LoVo (cell line): ENCODE measurements at regions not wholly inside any gene's neighbourhood (a gene's known extent, or its start where the extent isn't known, plus 50 kb on each side); places are given as distances from the start of the nearest gene placed in this dataset.
"Not testable (repeated sequence)": the region's sequence is repeated elsewhere in the genome, so short reads cannot be mapped to it uniquely, and the experiment has no call there.

Experiments
- DNase-seq: peaks from one replicate; pipeline ENCODE4 v3.0.0-alpha.2; 2016; ENCODE audit warnings: low spot score

DNA sequence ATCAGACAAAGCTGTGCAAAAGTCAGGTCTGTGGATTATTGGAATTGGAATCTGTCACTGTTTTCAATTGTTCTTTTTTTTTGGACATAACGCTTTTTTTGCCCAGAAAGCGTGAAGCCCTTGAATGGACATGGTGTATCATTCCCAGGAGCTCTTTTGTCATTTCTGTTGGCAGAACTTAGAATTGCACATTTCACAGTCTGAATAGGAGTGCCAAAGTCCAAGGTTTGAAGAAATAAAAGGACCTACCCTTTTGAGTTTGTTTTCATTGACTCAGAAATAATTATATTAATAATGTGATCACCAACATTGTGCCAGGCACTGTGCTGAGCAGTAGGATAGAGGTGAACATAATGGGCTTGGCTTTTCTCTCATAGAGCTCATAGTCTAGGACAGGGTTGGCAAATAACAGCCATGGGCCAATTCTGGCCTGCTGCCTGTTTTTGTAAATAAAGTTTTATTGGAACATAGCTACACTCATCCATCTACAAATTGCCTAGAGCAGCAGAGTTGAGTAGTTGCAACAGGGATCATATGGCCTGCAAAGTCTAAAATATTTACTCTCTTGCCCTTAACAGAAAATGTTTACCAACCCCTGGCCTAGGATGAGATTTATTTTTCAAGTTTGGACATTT lies 62.6 kb upstream of the ATXN1 start:
- DNase-seq: no peak

DNA sequence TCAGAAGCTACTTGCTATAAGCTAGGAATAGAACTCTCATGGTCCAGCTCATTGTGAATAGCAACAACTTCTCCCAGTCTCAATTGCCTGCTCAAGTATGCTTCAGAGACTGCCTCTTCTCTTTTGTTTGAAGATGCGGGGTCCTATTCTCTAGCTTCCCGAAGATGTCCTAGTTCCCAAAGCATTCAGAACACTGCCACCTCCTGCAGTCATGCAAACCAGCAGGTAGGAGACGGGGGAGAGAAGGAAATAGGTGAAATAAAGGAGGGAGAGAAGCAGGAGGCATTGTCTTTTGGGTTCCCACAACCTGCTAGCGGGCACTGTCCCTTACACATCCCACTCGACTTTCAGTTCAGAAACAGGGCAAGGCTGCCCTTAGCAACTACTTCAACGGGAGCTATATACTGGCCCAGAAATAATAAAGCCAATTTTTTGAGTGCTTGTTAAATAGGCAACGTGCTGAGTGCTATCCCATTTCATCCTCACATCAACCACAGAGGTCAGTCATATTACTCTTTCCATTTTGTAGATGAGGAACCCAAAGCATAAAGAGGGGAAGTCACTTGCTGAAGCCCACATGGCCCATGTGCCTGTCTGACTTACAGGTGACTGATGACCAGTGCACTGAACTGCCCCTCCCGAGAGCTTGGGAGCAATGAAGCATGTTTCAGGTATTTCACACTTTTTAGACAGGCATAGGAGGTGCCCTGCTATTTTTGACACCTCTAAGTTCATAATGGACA lies 61.9 kb upstream of the ATXN1 start:
- DNase-seq: no peak

DNA sequence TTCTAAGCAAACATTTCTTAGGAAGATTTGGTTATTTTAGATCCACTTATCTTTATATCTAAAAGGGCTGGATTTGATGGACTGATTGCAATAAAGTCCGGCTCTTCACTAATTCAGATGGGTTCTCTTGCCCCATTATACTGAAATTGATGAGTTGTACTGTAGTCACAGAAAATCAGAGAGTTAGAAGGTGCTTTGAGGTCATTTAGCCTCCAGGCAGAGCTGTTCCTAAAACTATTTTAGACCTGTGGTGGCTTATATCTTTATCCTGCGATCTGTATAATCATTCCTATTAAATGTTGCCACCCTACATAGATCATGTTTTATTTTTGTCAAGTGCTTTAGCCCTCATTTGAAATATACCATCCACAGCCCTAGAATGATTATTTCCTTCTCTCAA lies 61.3 kb upstream of the ATXN1 start:
- DNase-seq: no peak

DNA sequence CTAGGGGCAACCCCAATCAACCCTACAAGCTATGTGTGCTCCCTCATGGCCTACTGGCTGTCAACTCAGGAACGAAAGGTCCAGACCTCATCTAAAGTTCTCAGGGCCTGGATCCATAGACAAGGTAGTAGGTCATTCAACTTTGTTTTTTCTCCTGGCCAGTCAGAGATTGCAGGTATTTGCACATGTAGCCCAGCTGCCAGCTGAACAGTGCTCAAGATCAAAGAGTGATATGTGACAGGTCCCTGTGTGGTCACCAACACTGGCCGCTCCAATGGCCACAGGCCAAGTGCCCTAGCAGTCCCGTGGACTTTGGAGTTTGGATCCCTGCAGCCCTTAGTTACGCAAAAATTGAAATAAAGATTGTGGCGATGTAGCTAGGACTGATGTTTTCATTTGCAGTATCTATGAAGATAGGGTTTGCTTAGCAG lies 60.6 kb upstream of the ATXN1 start:
- DNase-seq: no peak

DNA sequence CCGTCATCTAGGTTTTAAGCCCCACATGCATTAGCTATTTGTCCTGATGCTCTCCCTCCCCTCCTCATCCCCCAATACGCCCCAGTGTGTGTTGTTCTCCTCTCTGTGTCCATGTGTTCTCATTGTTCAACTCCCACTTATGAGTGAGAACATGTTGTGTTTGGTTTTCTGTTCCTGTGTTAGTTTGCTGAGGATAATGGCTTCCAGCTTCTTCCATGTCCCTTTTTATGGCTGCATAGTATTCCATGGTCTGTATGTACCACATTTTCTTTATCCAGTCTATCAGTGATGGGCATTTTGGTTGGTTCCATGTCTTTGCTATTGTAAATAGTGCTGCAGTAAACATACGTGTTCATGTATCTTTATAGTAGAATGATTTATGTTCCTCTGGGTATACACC lies 59.0 kb upstream of the ATXN1 start:
- not testable (repeated sequence) for DNase-seq

DNA sequence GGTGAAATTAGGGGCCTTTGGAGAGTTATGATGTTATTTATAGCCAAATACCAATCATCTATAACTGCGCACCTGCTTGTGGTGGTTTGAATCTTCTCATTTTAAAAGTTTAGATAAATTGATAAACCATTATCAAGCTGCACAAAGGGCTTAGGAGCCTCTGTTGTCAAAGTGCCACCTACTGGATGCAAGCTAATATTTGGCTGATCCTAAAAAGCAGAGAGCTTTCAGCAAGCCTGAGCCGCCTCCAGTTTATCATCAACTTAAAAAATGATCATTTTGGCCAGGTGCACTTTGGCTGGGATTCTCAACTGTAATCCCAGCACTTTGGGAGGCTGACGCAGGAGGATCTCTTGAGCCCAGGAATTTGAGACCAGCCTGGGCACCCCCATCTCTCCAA lies 58.5 kb upstream of the ATXN1 start:
- DNase-seq: no peak

DNA sequence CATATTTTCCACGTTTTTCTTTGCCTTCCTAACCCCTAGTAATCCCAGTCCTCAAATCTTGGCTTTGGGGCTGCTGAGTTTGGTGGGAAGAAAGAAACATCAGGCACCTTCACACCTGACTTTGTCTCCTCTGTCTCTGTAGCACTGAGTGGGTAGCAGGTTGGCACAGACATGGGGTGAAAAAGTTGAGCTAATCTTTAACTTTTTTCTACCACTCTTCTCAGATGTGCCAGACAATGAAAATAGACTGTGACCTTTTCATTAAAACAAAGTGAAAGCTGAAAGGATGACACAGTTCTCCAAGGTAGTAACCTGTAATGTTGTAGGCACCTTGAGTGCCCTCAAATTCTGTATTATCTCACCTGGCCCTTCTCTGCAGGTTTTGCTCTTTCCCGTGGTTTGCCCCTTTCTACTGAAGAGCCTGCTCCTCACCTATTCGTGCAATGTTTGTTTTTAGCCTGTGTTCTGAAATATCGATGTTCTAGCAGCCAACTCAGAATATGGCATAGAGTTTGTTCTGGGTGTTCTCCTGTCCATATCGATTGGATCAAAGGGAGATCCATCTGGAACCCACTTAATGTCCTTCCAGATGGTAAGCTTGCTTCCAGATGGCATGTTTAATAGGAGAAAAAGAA lies 57.8 kb upstream of the ATXN1 start:
- no peak for DNase-seq

DNA sequence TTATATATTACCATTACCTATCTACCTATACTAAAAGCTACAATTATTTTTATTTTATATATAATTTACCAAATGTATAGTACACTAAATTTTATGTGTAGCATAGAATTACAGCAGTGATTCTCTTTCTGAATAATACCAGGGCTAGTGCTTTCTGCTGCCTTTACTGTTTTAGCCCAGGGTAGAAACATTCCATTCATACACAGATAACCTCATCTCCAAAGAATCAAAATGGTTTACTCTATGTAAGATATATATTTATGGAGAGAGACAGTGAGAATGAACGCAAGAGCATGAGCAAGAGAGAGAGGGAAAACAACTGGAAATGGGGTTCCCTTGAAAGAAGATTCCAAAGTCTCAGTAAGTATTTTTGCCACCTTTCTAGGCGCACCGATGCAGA lies 56.3 kb upstream of the ATXN1 start:
- no peak for DNase-seq

DNA sequence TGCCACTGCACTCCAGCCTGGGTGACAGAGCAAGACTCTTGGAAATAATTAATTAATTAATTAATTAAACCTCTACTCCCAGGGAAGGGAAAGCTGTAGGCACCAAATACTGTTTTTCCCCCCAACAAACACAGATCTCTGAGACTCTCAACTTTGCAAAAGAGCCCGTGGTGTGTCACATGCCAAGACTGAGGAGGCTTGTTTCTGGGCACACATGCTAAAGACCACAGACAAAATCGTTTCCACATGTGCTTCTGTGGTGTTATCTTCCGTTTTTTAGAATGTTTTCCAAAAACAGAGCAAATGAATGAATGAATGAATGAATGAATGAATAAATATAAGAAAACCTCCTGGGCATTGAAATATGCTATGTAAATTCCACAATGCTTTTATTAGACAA lies 55.6 kb upstream of the ATXN1 start:
- DNase-seq: no peak

DNA sequence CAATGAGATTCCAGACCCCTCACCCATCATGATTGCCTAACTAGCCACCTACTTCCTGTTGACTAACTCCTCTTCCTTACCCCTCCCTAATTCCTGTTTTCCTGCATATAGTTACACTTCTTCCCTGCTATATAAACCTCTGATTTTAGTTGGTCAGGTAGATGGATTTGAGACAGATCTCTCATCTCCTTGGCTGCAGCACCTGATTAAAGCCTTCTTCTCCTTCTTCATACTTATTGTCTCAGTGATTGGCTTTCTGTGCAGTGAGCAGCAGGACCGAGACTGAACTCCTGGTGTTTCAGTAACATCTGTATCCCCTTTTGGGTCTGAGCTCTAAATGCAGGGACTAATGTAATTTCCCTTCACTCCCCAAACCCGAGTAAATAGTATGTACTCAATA lies 51.7 kb upstream of the ATXN1 start:
- no peak for DNase-seq

DNA sequence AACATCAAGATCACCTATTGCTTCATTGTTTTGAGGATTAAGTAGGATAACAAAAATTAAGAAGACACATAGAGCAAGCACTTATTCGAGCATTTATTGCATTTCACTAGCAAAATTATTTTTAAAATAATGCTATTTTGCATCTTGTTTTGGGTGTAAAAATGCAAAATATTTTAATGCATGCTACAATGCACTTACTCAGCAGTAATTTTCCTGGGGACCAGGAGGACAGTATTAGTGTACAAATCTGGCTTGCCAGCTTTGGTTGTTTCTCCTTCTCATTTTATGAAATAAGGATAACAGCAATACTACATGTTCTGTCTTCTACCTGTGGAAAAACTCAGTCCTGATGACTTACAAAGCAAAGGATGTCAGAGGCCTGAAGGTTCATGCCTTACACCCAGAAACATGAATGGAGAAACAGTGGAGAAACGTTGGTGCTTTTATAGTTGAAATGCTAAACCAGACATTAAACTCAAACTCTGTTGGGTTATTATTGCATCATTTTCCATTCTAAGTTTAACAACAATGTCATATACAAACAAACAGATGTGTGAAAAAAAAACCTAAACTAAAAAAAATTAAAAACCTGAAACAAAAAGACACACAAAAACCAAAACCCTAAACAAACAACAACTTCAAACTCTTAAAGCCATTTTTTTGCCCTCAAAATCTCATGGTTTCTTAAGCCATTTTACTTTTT lies 50.2 kb upstream of the ATXN1 start:
- DNase-seq: no peak
